ENCODE measurements at regions not wholly inside any gene's neighbourhood (a gene's known extent, or its start where the extent isn't known, plus 50 kb on each side); places are given as distances from the start of the nearest gene placed in this dataset.

GRCh38 chr4:123496421-123496820 lies 99.8 kb downstream of the SPRY1 start:
- no peak overlapping the region for H3K4me2 ChIP-seq (ENCODE audit: extremely low read depth, insufficient read depth, low read length)
- H3K27me3 ChIP-seq (ENCODE audit: control insufficient read depth, insufficient read depth, low read length), result no peaks in the 10 kb centered on the region
- DNase-seq (ENCODE audit: low read depth in 2 of 2), result no peak
- H3K4me3 ChIP-seq (replicated peaks in 1 of 4; ENCODE audit: control extremely low read depth in 1 of 4, insufficient read depth in 1 of 4, low read depth in 3 of 4, low read length in 4 of 4), result no peak overlapping the region
- no peaks in the 10 kb centered on the region for H3K79me2 ChIP-seq (ENCODE audit: control insufficient read depth, insufficient read depth, low read length)
- no peaks in the 10 kb centered on the region for H4K20me1 ChIP-seq (ENCODE audit: control insufficient read depth, extremely low read depth, insufficient read depth, low read length)
- H3K4me1 ChIP-seq (ENCODE audit: control insufficient read depth, extremely low read depth, insufficient read depth, low read length), result no peaks in the 10 kb centered on the region
- no peaks in the 10 kb centered on the region for H3K36me3 ChIP-seq (ENCODE audit: control insufficient read depth, insufficient read depth, low read length)
- H2AFZ ChIP-seq (ENCODE audit: low read length), result no peak overlapping the region
- no peak overlapping the region for H3K27ac ChIP-seq (ENCODE audit: insufficient read depth, low read length)
- TF ChIP-seq EZH2 (IDR thresholded peaks at IDR 0.05; ENCODE audit: low read length, missing control alignments) (no peak), CTCF (conservative IDR thresholded peaks at IDR 0.05 in 1 of 2, IDR thresholded peaks at IDR 0.05 in 1 of 2; ENCODE audit: low read depth in 1 of 2, low read length in 2 of 2) (no peak)
- H3K9ac ChIP-seq (ENCODE audit: insufficient read depth, low read length), result no peak overlapping the region
- no peaks in the 10 kb centered on the region for H3K9me3 ChIP-seq (ENCODE audit: control insufficient read depth, insufficient read depth, low read depth, low read length)

GRCh38 chr4:123497340-123497739 lies 100.7 kb downstream of the SPRY1 start:
- H3K36me3 ChIP-seq (ENCODE audit: control insufficient read depth, insufficient read depth, low read length), result no peaks in the 10 kb centered on the region
- H3K9ac ChIP-seq (ENCODE audit: insufficient read depth, low read length), result no peak overlapping the region
- H3K4me2 ChIP-seq (ENCODE audit: extremely low read depth, insufficient read depth, low read length), result no peak overlapping the region
- no peaks in the 10 kb centered on the region for H3K79me2 ChIP-seq (ENCODE audit: control insufficient read depth, insufficient read depth, low read length)
- H3K4me3 ChIP-seq (replicated peaks in 1 of 4; ENCODE audit: control extremely low read depth in 1 of 4, insufficient read depth in 1 of 4, low read depth in 3 of 4, low read length in 4 of 4), result no peak overlapping the region
- H3K9me3 ChIP-seq (ENCODE audit: control insufficient read depth, insufficient read depth, low read depth, low read length), result no peaks in the 10 kb centered on the region
- no peaks in the 10 kb centered on the region for H3K4me1 ChIP-seq (ENCODE audit: control insufficient read depth, extremely low read depth, insufficient read depth, low read length)
- no peak for TF ChIP-seq CTCF (conservative IDR thresholded peaks at IDR 0.05 in 1 of 2, IDR thresholded peaks at IDR 0.05 in 1 of 2; ENCODE audit: low read depth in 1 of 2, low read length in 2 of 2)
- TF ChIP-seq EZH2 (IDR thresholded peaks at IDR 0.05; ENCODE audit: low read length, missing control alignments), result no peak
- no peak overlapping the region for H2AFZ ChIP-seq (ENCODE audit: low read length)
- H3K27ac ChIP-seq (ENCODE audit: insufficient read depth, low read length), result no peak overlapping the region
- no peaks in the 10 kb centered on the region for H3K27me3 ChIP-seq (ENCODE audit: control insufficient read depth, insufficient read depth, low read length)
- peak in 1 of 2 donors; percentile 28 for DNase-seq (ENCODE audit: low read depth in 2 of 2)
- no peaks in the 10 kb centered on the region for H4K20me1 ChIP-seq (ENCODE audit: control insufficient read depth, extremely low read depth, insufficient read depth, low read length)

GRCh38 chr4:123501733-123502132 lies 105.1 kb downstream of the SPRY1 start:
- no peaks in the 10 kb centered on the region for H3K36me3 ChIP-seq (ENCODE audit: control insufficient read depth, insufficient read depth, low read length)
- H3K4me1 ChIP-seq (ENCODE audit: control insufficient read depth, extremely low read depth, insufficient read depth, low read length), result no peaks in the 10 kb centered on the region
- no peak overlapping the region for H3K27ac ChIP-seq (ENCODE audit: insufficient read depth, low read length)
- no peak for TF ChIP-seq CTCF (conservative IDR thresholded peaks at IDR 0.05 in 1 of 2, IDR thresholded peaks at IDR 0.05 in 1 of 2; ENCODE audit: low read depth in 1 of 2, low read length in 2 of 2)
- no peak for TF ChIP-seq EZH2 (IDR thresholded peaks at IDR 0.05; ENCODE audit: low read length, missing control alignments)
- no peaks in the 10 kb centered on the region for H3K27me3 ChIP-seq (ENCODE audit: control insufficient read depth, insufficient read depth, low read length)
- no peak overlapping the region for H3K4me3 ChIP-seq (replicated peaks in 1 of 4; ENCODE audit: control extremely low read depth in 1 of 4, insufficient read depth in 1 of 4, low read depth in 3 of 4, low read length in 4 of 4)
- H4K20me1 ChIP-seq (ENCODE audit: control insufficient read depth, extremely low read depth, insufficient read depth, low read length), result no peaks in the 10 kb centered on the region
- H3K4me2 ChIP-seq (ENCODE audit: extremely low read depth, insufficient read depth, low read length), result no peak overlapping the region
- no peaks in the 10 kb centered on the region for H3K79me2 ChIP-seq (ENCODE audit: control insufficient read depth, insufficient read depth, low read length)
- DNase-seq (ENCODE audit: low read depth in 2 of 2), result no peak
- no peaks in the 10 kb centered on the region for H3K9me3 ChIP-seq (ENCODE audit: control insufficient read depth, insufficient read depth, low read depth, low read length)
- no peak overlapping the region for H2AFZ ChIP-seq (ENCODE audit: low read length)
- H3K9ac ChIP-seq (ENCODE audit: insufficient read depth, low read length), result no peak overlapping the region

All from fibroblast of lung (primary cell).